OCI-LY1 (cell line): ENCODE measurements at regions not wholly inside any gene's neighbourhood (a gene's known extent, or its start where the extent isn't known, plus 50 kb on each side); places are given as distances from the start of the nearest gene placed in this dataset.
"Not testable (repeated sequence)": the region's sequence is repeated elsewhere in the genome, so short reads cannot be mapped to it uniquely, and the experiment has no call there.

Source experiments
- H2AFZ ChIP-seq: fragments of 200-600 bp; sonication (generic), shearing (Covaris generic); 2 replicates; pipeline ENCODE4 v1.6.0; 2014; ENCODE audit warnings: antibody characterized with exemption, mild to moderate bottlenecking, low read length
- H3F3A ChIP-seq: fragments of 200-600 bp; sonication (generic), shearing (Covaris generic); 2 replicates; pipeline ENCODE4 v1.6.0; 2014; ENCODE audit warnings: mild to moderate bottlenecking, antibody characterized with exemption, low read length, moderate library complexity; ENCODE audit not compliant: insufficient read depth
- H3K27ac ChIP-seq: fragments of 200-600 bp; sonication (generic); 2 replicates; pipeline ENCODE4 v1.5.1; 2014; ENCODE audit warnings: low read length, mixed run types, mild to moderate bottlenecking, low read depth; ENCODE audit not compliant: poor library complexity, severe bottlenecking
- H3K27me3 ChIP-seq: fragments of 200-600 bp; sonication (generic); 2 replicates; pipeline ENCODE4 v1.6.0; 2014; ENCODE audit warnings: antibody characterized with exemption, mild to moderate bottlenecking, low read length, moderate library complexity; ENCODE audit not compliant: insufficient read depth
- H3K36me3 ChIP-seq: fragments of 200-600 bp; sonication (generic); 2 replicates; pipeline ENCODE4 v1.6.1; 2014; ENCODE audit warnings: mild to moderate bottlenecking, antibody characterized with exemption, low read length, moderate library complexity, mixed read lengths; ENCODE audit not compliant: insufficient read depth
- H3K4me1 ChIP-seq: fragments of 200-600 bp; sonication (generic); 2 replicates; pipeline ENCODE4 v1.5.1; 2014; ENCODE audit warnings: mild to moderate bottlenecking, low read length, moderate library complexity; ENCODE audit not compliant: insufficient read depth, severe bottlenecking
- H3K4me2 ChIP-seq: fragments of 200-600 bp; sonication (generic), shearing (Covaris generic); 2 replicates; pipeline ENCODE4 v1.6.1; 2014; ENCODE audit warnings: low read length
- H3K4me3 ChIP-seq: fragments of 200-600 bp; sonication (generic); 2 replicates; pipeline ENCODE4 v1.5.1; 2014; ENCODE audit warnings: low read length, low read depth, mild to moderate bottlenecking, mixed read lengths; ENCODE audit not compliant: poor library complexity, severe bottlenecking
- H3K79me2 ChIP-seq: fragments of 200-600 bp; shearing (Covaris generic); 2 replicates; pipeline ENCODE4 v1.6.1; 2016; ENCODE audit warnings: mixed run types, low read length, mixed read lengths; ENCODE audit not compliant: insufficient read depth
- H3K9ac ChIP-seq: fragments of 200-600 bp; sonication (generic), shearing (Covaris generic); 2 replicates; pipeline ENCODE4 v1.6.1; 2014; ENCODE audit warnings: mild to moderate bottlenecking, low read length, mixed read lengths
- H3K9me2 ChIP-seq: fragments of 200-600 bp; sonication (generic), shearing (Covaris generic); 2 replicates; pipeline ENCODE4 v1.6.1; 2014; ENCODE audit warnings: low read depth, mild to moderate bottlenecking, low read length, mixed read lengths
- H3K9me3 ChIP-seq: fragments of 200-600 bp; shearing (Covaris generic); 2 replicates; pipeline ENCODE4 v1.6.1; 2014; ENCODE audit warnings: low read length, mixed read lengths
- H4K20me1 ChIP-seq: fragments of 200-600 bp; sonication (generic), shearing (Covaris generic); 2 replicates; pipeline ENCODE4 v1.6.0; 2016; ENCODE audit warnings: mild to moderate bottlenecking, low read length; ENCODE audit not compliant: insufficient read depth
- CTCF ChIP-seq: fragments of 200-600 bp; sonication (generic), shearing (Covaris generic); IDR thresholded peaks from 2 replicates; pipeline ENCODE4 v1.5.1; 2017; ENCODE audit warnings: mild to moderate bottlenecking, antibody characterized with exemption, low read length, moderate library complexity, mixed read lengths
- EZH2 ChIP-seq: fragments of 200-600 bp; sonication (generic), shearing (Covaris generic); IDR thresholded peaks from 2 replicates; pipeline ENCODE4 v1.8.0; 2017; ENCODE audit warnings: borderline replicate concordance, mixed run types, mild to moderate bottlenecking, antibody characterized with exemption, low read length, moderate library complexity, mixed read lengths

GRCh38 chr7:155935005-155935557 lies 122.8 kb upstream of the SHH start:
- Histone ChIP-seq H3K27me3 (no peaks in the 10 kb centered on the region), H3K9me3 (no peaks in the 10 kb centered on the region)

GRCh38 chr7:155932324-155932723 lies 120.1 kb upstream of the SHH start:
- H3K4me3 ChIP-seq, H3K9me2 ChIP-seq, H3K36me3 ChIP-seq, H3K9me3 ChIP-seq, H3K27me3 ChIP-seq, H3F3A ChIP-seq, H3K4me1 ChIP-seq, H2AFZ ChIP-seq, H3K79me2 ChIP-seq, H4K20me1 ChIP-seq, H3K4me2 ChIP-seq, H3K27ac ChIP-seq, H3K9ac ChIP-seq: not testable (repeated sequence)

More at GRCh38 chr7:155935005-155935557, 122.8 kb upstream of the SHH start:
- Histone ChIP-seq H2AFZ (no peak overlapping the region), H3K4me2 (no peak overlapping the region), H4K20me1 (no peaks in the 10 kb centered on the region), H3K36me3 (no peaks in the 10 kb centered on the region), H3K9ac (no peak overlapping the region), H3K79me2 (no peaks in the 10 kb centered on the region), H3K4me1 (no peaks in the 10 kb centered on the region), H3F3A (no peaks in the 10 kb centered on the region), H3K27ac (no peak overlapping the region), H3K9me2 (no peaks in the 10 kb centered on the region), H3K4me3 (no peak overlapping the region)
- TF ChIP-seq EZH2 (no peak), CTCF (no peak)

GRCh38 chr7:155931396-155932085 lies 119.3 kb upstream of the SHH start:
- TF ChIP-seq CTCF (no peak), EZH2 (no peak)
- no peaks in the 10 kb centered on the region for H3F3A ChIP-seq
- H3K36me3 ChIP-seq: no peaks in the 10 kb centered on the region
- no peaks in the 10 kb centered on the region for H4K20me1 ChIP-seq
- H3K79me2 ChIP-seq: no peaks in the 10 kb centered on the region
- no peak overlapping the region for H3K27ac ChIP-seq
- H3K9me3 ChIP-seq: no peaks in the 10 kb centered on the region
- H2AFZ ChIP-seq: no peak overlapping the region
- H3K9me2 ChIP-seq: no peaks in the 10 kb centered on the region
- H3K4me3 ChIP-seq: no peak overlapping the region
- no peaks in the 10 kb centered on the region; the same call in 1 of the 2 replicates for H3K27me3 ChIP-seq
- no peak overlapping the region for H3K9ac ChIP-seq
- no peaks in the 10 kb centered on the region for H3K4me1 ChIP-seq
- H3K4me2 ChIP-seq: no peak overlapping the region

- Histone ChIP-seq H2AFZ (no peak overlapping the region), H3K27ac (no peak overlapping the region), H3K4me2 (no peak overlapping the region), H3K9ac (no peak overlapping the region), H3K36me3 (no peaks in the 10 kb centered on the region), H3K27me3 (no peaks in the 10 kb centered on the region; the same call in 1 of the 2 replicates), H4K20me1 (no peaks in the 10 kb centered on the region), H3F3A (no peaks in the 10 kb centered on the region), H3K4me1 (no peaks in the 10 kb centered on the region), H3K4me3 (no peak overlapping the region), H3K9me3 (no peaks in the 10 kb centered on the region), H3K9me2 (no peaks in the 10 kb centered on the region), H3K79me2 (no peaks in the 10 kb centered on the region)
- no peak for TF ChIP-seq CTCF
- TF ChIP-seq EZH2: no peak
Observed at GRCh38 chr7:155930527-155930926, 118.3 kb upstream of the SHH start.
